ENCODE measurements at regions not wholly inside any gene's neighbourhood (a gene's known extent, or its start where the extent isn't known, plus 50 kb on each side); places are given as distances from the start of the nearest gene placed in this dataset.
"Not testable (repeated sequence)": the region's sequence is repeated elsewhere in the genome, so short reads cannot be mapped to it uniquely, and the experiment has no call there.

- DNase-seq, result not testable (repeated sequence)
Measured at GRCh38 chr9:97248252-97248651, 59.2 kb upstream of the CCDC180 start.

GRCh38 chr9:97243606-97244005 lies 63.9 kb upstream of the CCDC180 start:
- no peak for DNase-seq

GRCh38 chr9:97241430-97241829 lies 66.0 kb upstream of the CCDC180 start:
- not testable (repeated sequence) for DNase-seq

- DNase-seq, result peak; percentile 11 to 62 (median 42)
Measured at GRCh38 chr9:97237951-97238889, 69.2 kb upstream of the CCDC180 start.

- DNase-seq, result no peak
Measured at GRCh38 chr9:97237311-97237786, 70.1 kb upstream of the CCDC180 start.

GRCh38 chr9:97233009-97233400 lies 74.5 kb upstream of the CCDC180 start:
- not testable (repeated sequence) for DNase-seq

GRCh38 chr9:97232060-97233008 lies 75.1 kb upstream of the CCDC180 start:
- DNase-seq, result not testable (repeated sequence)

- not testable (repeated sequence) for DNase-seq
Measured at GRCh38 chr9:97222393-97222792, 85.1 kb upstream of the CCDC180 start.

GRCh38 chr9:97221478-97222355 lies 85.7 kb upstream of the CCDC180 start:
- peak; percentile 11 to 30 (median 17) for DNase-seq

- no peak for DNase-seq
Measured at GRCh38 chr9:97220894-97221477, 86.5 kb upstream of the CCDC180 start.

- DNase-seq, result not testable (repeated sequence)
Measured at GRCh38 chr9:97220396-97220795, 87.1 kb upstream of the CCDC180 start.

- DNase-seq, result not testable (repeated sequence)
Measured at GRCh38 chr9:97219443-97220140, 87.9 kb upstream of the CCDC180 start.

- not testable (repeated sequence) for DNase-seq
Measured at GRCh38 chr9:97215127-97215526, 92.3 kb upstream of the CCDC180 start.

- not testable (repeated sequence) for DNase-seq
Measured at GRCh38 chr9:97214556-97214955, 92.9 kb upstream of the CCDC180 start.

- not testable (repeated sequence) for DNase-seq
Measured at GRCh38 chr9:97199683-97200082, 107.8 kb upstream of the CCDC180 start.

- DNase-seq, result not testable (repeated sequence)
Measured at GRCh38 chr9:97193767-97194166, 113.7 kb upstream of the CCDC180 start.

GRCh38 chr9:97188545-97188944 lies 118.9 kb upstream of the CCDC180 start:
- no peak for DNase-seq

GRCh38 chr9:97187706-97188105 lies 119.8 kb upstream of the CCDC180 start:
- DNase-seq, result not testable (repeated sequence)

GRCh38 chr9:97186493-97186892 lies 121.0 kb upstream of the CCDC180 start:
- DNase-seq, result no peak

- not testable (repeated sequence) for DNase-seq
Measured at GRCh38 chr9:97182532-97182931, 124.9 kb upstream of the CCDC180 start.

GRCh38 chr9:97179616-97180015 lies 127.8 kb upstream of the CCDC180 start:
- no peak for DNase-seq

Data from activated CD4-positive, CD25-positive, alpha-beta regulatory T cell (primary cell).